GM12878 (cell line): ENCODE measurements at regions not wholly inside any gene's neighbourhood (a gene's known extent, or its start where the extent isn't known, plus 50 kb on each side); places are given as distances from the start of the nearest gene placed in this dataset.

Experiments used
- ATAC-seq: fragments of 200-7000 bp; cut with Tn5 transposase; 3 replicates; pipeline ENCODE4 v1.9.1; 2020; ENCODE audit warnings: mild to moderate bottlenecking, moderate library complexity
- BruUV-seq: library from RNA; stranded (reverse); fragments of 400-500 nt; replicated peaks from 2 replicates; lab custom pipeline; 2021; lab: Mats Ljungman, UMichigan
- CTCF ChIA-PET: fragments of 300-600 bp; sonication (Branson Sonifier 250); formaldehyde crosslinking; extraction: SDS; loops from one replicate; lab custom pipeline; 2021; ENCODE audit warnings: inconsistent platforms; lab: Yijun Ruan, JAX
- POLR2A ChIA-PET: fragments of 350-600 bp; formaldehyde crosslinking; extraction: SDS; loops from one replicate; lab custom pipeline; 2021; ENCODE audit warnings: inconsistent platforms; lab: Charles Lee
- RAD21 ChIA-PET: fragments of 300-600 bp; sonication (Branson Sonifier 250); formaldehyde crosslinking; loops from one replicate; lab custom pipeline; 2023; ENCODE audit warnings: antibody characterized with exemption; ENCODE audit not compliant: unreplicated experiment; lab: Charles Lee
- SMC1A ChIA-PET: fragments of 300-600 bp; sonication (Branson Sonifier 250); formaldehyde crosslinking; loops from one replicate; lab custom pipeline; 2023; ENCODE audit not compliant: unreplicated experiment, uncharacterized antibody; lab: Charles Lee
- DNase-seq: peaks from one replicate; pipeline ENCODE4 v3.0.0-alpha.2; 2011; ENCODE audit warnings: low read depth, low spot score
- FAIRE-seq: peaks from 3 replicates; lab custom pipeline; 2011; peaks lifted over from hg19 to GRCh38; lab: Jason Lieb, UNC
- H2AFZ ChIP-seq: 2 replicates; pipeline ENCODE4 v1.6.0; 2011; ENCODE audit warnings: low read depth, low read length, control low read depth; ENCODE audit not compliant: control insufficient read depth
- H3K27ac ChIP-seq: 2 replicates; pipeline ENCODE4 v1.5.1; 2011; ENCODE audit warnings: control low read depth; ENCODE audit not compliant: control insufficient read depth, insufficient read depth
- H3K27me3 ChIP-seq, 2 experiments: replicated peaks in 1 of 2; 2 replicates each; pipeline versions ENCODE4 v1.6.0 to v1.6.1; 2011; ENCODE audit warnings: low read length in 1 of 2; ENCODE audit not compliant: control insufficient read depth in 2 of 2, insufficient read depth in 2 of 2
- H3K36me3 ChIP-seq, 2 experiments: 2 replicates each; pipeline ENCODE4 v1.5.1; 2011; ENCODE audit warnings: low read length in 1 of 2; ENCODE audit not compliant: control insufficient read depth in 2 of 2, insufficient read depth in 2 of 2
- H3K4me1 ChIP-seq: 2 replicates; pipeline ENCODE4 v1.6.1; 2011; ENCODE audit warnings: mild to moderate bottlenecking, low read length, moderate library complexity, mixed read lengths; ENCODE audit not compliant: control insufficient read depth, insufficient read depth
- H3K4me2 ChIP-seq: 2 replicates; pipeline ENCODE4 v1.6.0; 2011; ENCODE audit warnings: control low read depth; ENCODE audit not compliant: control insufficient read depth, insufficient read depth
- H3K4me3 ChIP-seq: fragments of 200-600 bp; sonication (generic); 2 replicates; pipeline ENCODE4 v1.5.1; 2016
- H3K79me2 ChIP-seq: 2 replicates; pipeline ENCODE4 v1.6.0; 2011; ENCODE audit warnings: low read length; ENCODE audit not compliant: control insufficient read depth, insufficient read depth
- H3K9ac ChIP-seq: 2 replicates; pipeline ENCODE4 v1.8.0; 2011; ENCODE audit warnings: low read length, control low read depth, mixed read lengths; ENCODE audit not compliant: control insufficient read depth, insufficient read depth
- H3K9me3 ChIP-seq: replicated peaks from 3 replicates; pipeline ENCODE4 v1.5.1; 2011; ENCODE audit warnings: mild to moderate bottlenecking, low read length; ENCODE audit not compliant: control insufficient read depth, insufficient read depth
- H4K20me1 ChIP-seq: 2 replicates; pipeline ENCODE4 v1.6.0; 2011; ENCODE audit not compliant: control insufficient read depth, insufficient read depth
- ATF7 ChIP-seq: fragments of 450-650 bp; IDR thresholded peaks from 2 replicates; pipeline ENCODE4 v1.6.1; 2016; ENCODE audit warnings: low read depth, mild to moderate bottlenecking
- BRCA1 ChIP-seq: IDR thresholded peaks from 2 replicates; pipeline ENCODE4 v1.6.1; 2011; ENCODE audit warnings: low read depth, low read length, improper control_type of control experiment
- EED ChIP-seq: sonication (generic); IDR thresholded peaks from 2 replicates; pipeline ENCODE4 v1.6.1; 2016; ENCODE audit warnings: antibody characterized with exemption, low read depth
- IRF4 ChIP-seq: IDR thresholded peaks from 2 replicates; pipeline ENCODE4 v1.6.1; 2011; ENCODE audit warnings: low read depth, low read length
- KLF5 ChIP-seq: fragments of 450-650 bp; IDR thresholded peaks from 2 replicates; pipeline ENCODE4 v1.6.1; 2014; ENCODE audit warnings: mild to moderate bottlenecking; ENCODE audit not compliant: partially characterized antibody
- MYC ChIP-seq: IDR thresholded peaks from 2 replicates; pipeline ENCODE4 v1.6.1; 2011; ENCODE audit warnings: mild to moderate bottlenecking, low read length, moderate library complexity, inconsistent platforms; ENCODE audit not compliant: insufficient read depth, insufficient replicate concordance, insufficient read length, severe bottlenecking
- NR2C2 ChIP-seq: IDR thresholded peaks from 2 replicates; pipeline ENCODE4 v1.6.1; 2011; ENCODE audit warnings: borderline replicate concordance, low read depth; ENCODE audit not compliant: control insufficient read depth, insufficient read length
- RAD21 ChIP-seq: IDR thresholded peaks from 2 replicates; pipeline ENCODE4 v1.6.1; 2011; ENCODE audit warnings: mild to moderate bottlenecking, low read depth, low read length, moderate library complexity; ENCODE audit not compliant: insufficient read depth
- RUNX3 ChIP-seq: IDR thresholded peaks from 2 replicates; pipeline ENCODE4 v1.6.1; 2012; ENCODE audit warnings: low read length, inconsistent platforms
- SRF ChIP-seq, 2 experiments: IDR thresholded peaks; 2 replicates each; pipeline ENCODE4 v1.6.1; 2011; ENCODE audit warnings: low read depth in 2 of 2, low read length in 2 of 2, mild to moderate bottlenecking in 1 of 2, moderate library complexity in 1 of 2
- WGBS: methylation state at CpG from one replicate; pipeline ENCODE4 v1.1.6; 2016; ENCODE audit warnings: low lambda C conversion rate; ENCODE audit not compliant: insufficient replicate concordance, insufficient coverage; ENCODE audit errors: missing lambda C conversion rate; 5-methylcytosine and 5-hydroxymethylcytosine counted together
- in situ Hi-C: fragments of 300-500 bp; cut with MboI; formaldehyde crosslinking; loops from 9 replicates; pipeline ENCODE4 v1.14.3; 2018; ENCODE audit warnings: mixed read lengths
- intact Hi-C: fragments of 100-400 bp; cut with micrococcal nuclease; formaldehyde crosslinking; loops from one replicate; pipeline ENCODE4 v1.14.2; 2022; ENCODE audit not compliant: unreplicated experiment
- TF ChIP-seq, protein P1 (sequence below): fragments of 450-650 bp; IDR thresholded peaks from 2 replicates; pipeline ENCODE4 v1.6.1; 2016; ENCODE audit warnings: mild to moderate bottlenecking
- TF ChIP-seq, protein P2 (sequence below): IDR thresholded peaks from 2 replicates; pipeline ENCODE4 v1.6.1; 2012; ENCODE audit warnings: mild to moderate bottlenecking, low read depth, low read length

DNA sequence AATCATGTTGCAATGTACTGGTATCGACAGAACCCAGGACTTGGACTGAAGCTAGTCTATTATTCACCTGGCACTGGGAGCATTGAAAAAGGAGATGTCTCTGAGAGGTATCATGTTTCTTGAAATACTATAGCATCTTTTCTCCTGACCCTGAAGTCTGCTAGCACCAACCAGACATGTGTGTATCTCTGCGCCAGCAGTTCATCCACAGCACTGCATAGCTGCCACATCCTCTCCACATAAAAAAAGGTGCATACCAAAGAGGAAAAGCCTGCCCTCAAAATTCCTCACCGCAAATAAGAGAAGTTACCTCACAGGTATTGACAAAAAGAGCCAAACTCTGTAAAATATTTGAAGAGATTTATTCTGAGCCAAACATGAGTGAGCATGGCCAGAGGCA, 99.5 kb upstream of the PRSS3 start (continued):
- TF ChIP-seq ATF7 = no peak
- TF ChIP-seq, all 136 proteins: peak for 0

DNA sequence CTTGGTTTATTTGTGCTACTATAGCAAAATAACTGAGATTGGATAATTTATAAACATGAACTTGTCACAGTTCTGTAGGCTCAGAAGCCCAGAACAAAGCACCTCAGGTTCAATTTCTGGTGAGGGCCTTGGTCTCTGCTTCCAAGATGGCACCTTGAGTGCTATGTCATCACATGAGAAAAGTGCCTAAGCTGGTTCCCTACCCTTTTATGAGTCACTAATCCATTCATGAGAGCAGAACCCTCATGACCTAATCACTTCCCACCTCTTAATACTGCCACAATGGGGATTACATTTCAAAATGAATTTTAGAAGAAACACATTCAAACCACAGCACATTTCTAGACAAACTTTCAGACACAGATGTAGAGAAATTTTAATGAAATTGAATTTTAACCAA, 98.2 kb upstream of the PRSS3 start:
- FAIRE-seq = no peak
- H4K20me1 ChIP-seq = no peaks in the 10 kb centered on the region

DNA sequence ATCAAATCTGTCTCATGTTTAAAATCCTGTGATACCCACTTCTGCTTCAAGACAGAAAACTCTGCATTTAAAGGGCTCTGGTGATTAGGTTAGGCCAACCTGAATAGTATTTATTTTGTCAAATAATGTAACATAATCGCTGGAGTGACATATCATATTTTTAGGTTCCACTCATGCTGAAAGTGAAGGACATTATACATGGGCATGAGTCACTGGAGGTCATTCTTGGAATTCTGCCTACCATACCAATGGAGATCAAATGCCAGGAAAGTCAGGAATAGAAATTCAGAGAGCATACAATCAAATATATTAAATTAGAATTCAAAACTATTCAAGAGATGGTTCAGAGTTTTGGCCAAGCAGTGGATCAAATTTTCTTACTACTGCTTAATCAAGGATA, 97.1 kb upstream of the PRSS3 start:
- intact Hi-C loops = no loop called here
- ATAC-seq = no peak
- in situ Hi-C loops = no loop called here
- Histone ChIP-seq H3K4me1 (no peaks in the 10 kb centered on the region), H3K9ac (no peak overlapping the region), H3K79me2 (no peaks in the 10 kb centered on the region), H3K36me3 (no peaks in the 10 kb centered on the region), H3K4me2 (no peak overlapping the region), H2AFZ (no peak overlapping the region), H3K27ac (no peak overlapping the region), H3K4me3 (no peak overlapping the region), H4K20me1 (no peaks in the 10 kb centered on the region), H3K27me3 (no peaks in the 10 kb centered on the region; a peak in 1 of 4 replicates), H3K9me3 (no peaks in the 10 kb centered on the region)
- ChIA-PET SMC1A (no interaction called here), POLR2A (no interaction called here), RAD21 (no interaction called here), CTCF (no interaction called here)
- no peak for FAIRE-seq
- TF ChIP-seq RUNX3 (no peak), BRCA1 (no peak), NR2C2 (no peak), KLF5 (no peak), EED (no peak), RAD21 (no peak), MYC (no peak), SRF (IDR thresholded peaks at IDR 0.05; ENCODE audit: low read depth in 2 of 2, low read length in 2 of 2) (no peak)
- TF ChIP-seq, protein P1, sequence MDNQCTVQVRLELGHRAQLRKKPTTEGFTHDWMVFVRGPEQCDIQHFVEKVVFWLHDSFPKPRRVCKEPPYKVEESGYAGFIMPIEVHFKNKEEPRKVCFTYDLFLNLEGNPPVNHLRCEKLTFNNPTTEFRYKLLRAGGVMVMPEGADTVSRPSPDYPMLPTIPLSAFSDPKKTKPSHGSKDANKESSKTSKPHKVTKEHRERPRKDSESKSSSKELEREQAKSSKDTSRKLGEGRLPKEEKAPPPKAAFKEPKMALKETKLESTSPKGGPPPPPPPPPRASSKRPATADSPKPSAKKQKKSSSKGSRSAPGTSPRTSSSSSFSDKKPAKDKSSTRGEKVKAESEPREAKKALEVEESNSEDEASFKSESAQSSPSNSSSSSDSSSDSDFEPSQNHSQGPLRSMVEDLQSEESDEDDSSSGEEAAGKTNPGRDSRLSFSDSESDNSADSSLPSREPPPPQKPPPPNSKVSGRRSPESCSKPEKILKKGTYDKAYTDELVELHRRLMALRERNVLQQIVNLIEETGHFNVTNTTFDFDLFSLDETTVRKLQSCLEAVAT = no peak
- TF ChIP-seq, protein P2, sequence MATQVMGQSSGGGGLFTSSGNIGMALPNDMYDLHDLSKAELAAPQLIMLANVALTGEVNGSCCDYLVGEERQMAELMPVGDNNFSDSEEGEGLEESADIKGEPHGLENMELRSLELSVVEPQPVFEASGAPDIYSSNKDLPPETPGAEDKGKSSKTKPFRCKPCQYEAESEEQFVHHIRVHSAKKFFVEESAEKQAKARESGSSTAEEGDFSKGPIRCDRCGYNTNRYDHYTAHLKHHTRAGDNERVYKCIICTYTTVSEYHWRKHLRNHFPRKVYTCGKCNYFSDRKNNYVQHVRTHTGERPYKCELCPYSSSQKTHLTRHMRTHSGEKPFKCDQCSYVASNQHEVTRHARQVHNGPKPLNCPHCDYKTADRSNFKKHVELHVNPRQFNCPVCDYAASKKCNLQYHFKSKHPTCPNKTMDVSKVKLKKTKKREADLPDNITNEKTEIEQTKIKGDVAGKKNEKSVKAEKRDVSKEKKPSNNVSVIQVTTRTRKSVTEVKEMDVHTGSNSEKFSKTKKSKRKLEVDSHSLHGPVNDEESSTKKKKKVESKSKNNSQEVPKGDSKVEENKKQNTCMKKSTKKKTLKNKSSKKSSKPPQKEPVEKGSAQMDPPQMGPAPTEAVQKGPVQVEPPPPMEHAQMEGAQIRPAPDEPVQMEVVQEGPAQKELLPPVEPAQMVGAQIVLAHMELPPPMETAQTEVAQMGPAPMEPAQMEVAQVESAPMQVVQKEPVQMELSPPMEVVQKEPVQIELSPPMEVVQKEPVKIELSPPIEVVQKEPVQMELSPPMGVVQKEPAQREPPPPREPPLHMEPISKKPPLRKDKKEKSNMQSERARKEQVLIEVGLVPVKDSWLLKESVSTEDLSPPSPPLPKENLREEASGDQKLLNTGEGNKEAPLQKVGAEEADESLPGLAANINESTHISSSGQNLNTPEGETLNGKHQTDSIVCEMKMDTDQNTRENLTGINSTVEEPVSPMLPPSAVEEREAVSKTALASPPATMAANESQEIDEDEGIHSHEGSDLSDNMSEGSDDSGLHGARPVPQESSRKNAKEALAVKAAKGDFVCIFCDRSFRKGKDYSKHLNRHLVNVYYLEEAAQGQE = no peak
- BruUV-seq = no TSS peak
- 0% methylated on average over 1 of the region's 1 CpG for WGBS
- no peak for DNase-seq

More for the DNA sequence above, 98.2 kb upstream of the PRSS3 start:
- no peak overlapping the region for H3K4me3 ChIP-seq
- DNase-seq (no peak), ATAC-seq (no peak)
- no peaks in the 10 kb centered on the region for H3K4me1 ChIP-seq
- ChIA-PET SMC1A (no interaction called here), RAD21 (no interaction called here), CTCF (no interaction called here), POLR2A (no interaction called here)
- TF ChIP-seq IRF4 = no peak
- no peak overlapping the region for H3K27ac ChIP-seq
- in situ Hi-C loops (no loop called here), intact Hi-C loops (no loop called here)
- no peak overlapping the region for H3K4me2 ChIP-seq
- no peaks in the 10 kb centered on the region for H3K79me2 ChIP-seq
- H3K9me3 ChIP-seq = no peaks in the 10 kb centered on the region
- H2AFZ ChIP-seq = no peak overlapping the region
- no peaks in the 10 kb centered on the region for H3K36me3 ChIP-seq
- no TSS peak for BruUV-seq
- H3K27me3 ChIP-seq = no peaks in the 10 kb centered on the region; a peak in 1 of 4 replicates
- H3K9ac ChIP-seq = no peak overlapping the region
